Lower leg skin (tissue), 3 donors: ENCODE measurements at regions not wholly inside any gene's neighbourhood (a gene's known extent, or its start where the extent isn't known, plus 50 kb on each side); places are given as distances from the start of the nearest gene placed in this dataset.

Source experiments
- CTCF ChIP-seq, 3 donors: fragments of 450-650 bp; IDR thresholded peaks; one replicate each; pipeline ENCODE4 v1.5.1; 2016; ENCODE audit warnings: antibody characterized with exemption in 3 of 3, mild to moderate bottlenecking in 3 of 3, moderate library complexity in 2 of 3
- POLR2A ChIP-seq, 2 donors: fragments of 450-650 bp; IDR thresholded peaks; one replicate each; pipeline ENCODE4 v1.6.1; 2016 to 2017; ENCODE audit warnings: antibody characterized with exemption in 2 of 2, mild to moderate bottlenecking in 1 of 2, moderate library complexity in 1 of 2

- no peak for TF ChIP-seq CTCF (IDR thresholded peaks at IDR 0.05)
- no peak for TF ChIP-seq POLR2A (IDR thresholded peaks at IDR 0.05)
Observed at GRCh38 chr3:178318941-178319816, 217.1 kb upstream of the KCNMB2 start.
